Right lobe of liver (tissue), 6 donors: ENCODE measurements at regions not wholly inside any gene's neighbourhood (a gene's known extent, or its start where the extent isn't known, plus 50 kb on each side); places are given as distances from the start of the nearest gene placed in this dataset.

Experiments
- ATAC-seq, 4 donors: fragments of 200-7000 bp; cut with Tn5 transposase; one replicate each; pipeline ENCODE4 v1.9.1; 2020; ENCODE audit warnings: mild to moderate bottlenecking in 4 of 4, moderate library complexity in 4 of 4
- DNase-seq, 3 donors: peaks; one replicate each; pipeline ENCODE4 v3.0.0-alpha.2; 2020
- H3K27ac ChIP-seq, 3 donors: fragments of 200-600 bp; one replicate each; pipeline ENCODE4 v1.8.0; 2022
- H3K27me3 ChIP-seq, 2 donors: fragments of 200-600 bp; one replicate each; pipeline ENCODE4 v1.8.0; 2022
- H3K36me3 ChIP-seq, 4 donors: fragments of 200-600 bp; sonication (generic) in 1 of 4; one replicate each; pipeline versions ENCODE4 v1.5.1 to v1.8.0; 2017 to 2022; ENCODE audit warnings: control low read depth in 1 of 4
- H3K4me1 ChIP-seq, 4 donors: fragments of 200-600 bp; sonication (generic) in 1 of 4; one replicate each; pipeline versions ENCODE4 v1.5.1 to v1.8.0; 2017 to 2022; ENCODE audit warnings: control low read depth in 1 of 4
- H3K4me3 ChIP-seq, 3 donors: fragments of 200-600 bp; one replicate each; pipeline ENCODE4 v1.8.0; 2022
- H3K9me3 ChIP-seq, 4 donors: fragments of 200-600 bp; sonication (generic) in 1 of 4; one replicate each; pipeline versions ENCODE4 v1.5.1 to v1.8.0; 2017 to 2022; ENCODE audit warnings: control low read depth in 1 of 4
- CTCF ChIP-seq, 4 donors: fragments of 200-600 bp in 3 of 4; fragments of 450-650 bp in 1 of 4; IDR thresholded peaks; one replicate each; pipeline versions ENCODE4 v1.5.1 to v1.8.0; 2016 to 2022; ENCODE audit warnings: antibody characterized with exemption in 4 of 4, mild to moderate bottlenecking in 2 of 4
- POLR2A ChIP-seq: fragments of 450-650 bp; IDR thresholded peaks from one replicate; pipeline ENCODE4 v1.6.1; 2017; ENCODE audit warnings: antibody characterized with exemption, mild to moderate bottlenecking
- WGBS: methylation state at CpG from one replicate; pipeline ENCODE4 v1.1.6; 2018; ENCODE audit warnings: low coverage, low lambda C conversion rate; ENCODE audit not compliant: insufficient coverage; ENCODE audit errors: missing lambda C conversion rate; 5-methylcytosine and 5-hydroxymethylcytosine counted together
- intact Hi-C, 2 donors: fragments of 100-400 bp; cut with DNase I; formaldehyde crosslinking; loops; one replicate each; pipeline versions ENCODE4 v1.11.2 to v1.14.1; 2022
- donor health status: DM: no; HTN: yes; CAD: no.
- donor health status: DM: no; HTN: no; CAD: no.
- donor health status: DM: no; HTN: no; CAD: no.
- donor health status: DM: no; HTN: yes; CAD: no.
- donor health status: DM: no; HTN: yes; CAD: no.

- 55% methylated on average over 12 of the region's 18 CpGs for WGBS
- Histone ChIP-seq H3K27me3 (no peaks in the 10 kb centered on the region), H3K36me3 (no peaks in the 10 kb centered on the region), H3K27ac (no peak overlapping the region), H3K4me3 (no peak overlapping the region), H3K4me1 (no peaks in the 10 kb centered on the region), H3K9me3 (no peaks in the 10 kb centered on the region)
- DNase-seq (no peak), ATAC-seq (no peak)
- TF ChIP-seq POLR2A: no peak
- no peak for TF ChIP-seq CTCF (IDR thresholded peaks at IDR 0.05)
- intact Hi-C loops: loop anchor here in 1 of 2 donors (10.0 kb wide), 1 partner anchor 120 kb away; no protein-coding TSS in a partner anchor
Measured at GRCh38 chr18:76144844-76145243, 350.2 kb downstream of the ZNF516 start.

- no peak for DNase-seq
- Histone ChIP-seq H3K27me3 (no peaks in the 10 kb centered on the region), H3K4me3 (no peak overlapping the region), H3K9me3 (no peaks in the 10 kb centered on the region), H3K27ac (no peak overlapping the region), H3K36me3 (no peaks in the 10 kb centered on the region), H3K4me1 (no peaks in the 10 kb centered on the region)
- WGBS: 59% methylated on average over 2 of the region's 2 CpGs
- ATAC-seq: no peak
- intact Hi-C loops: loop anchor here in 1 of 2 donors (10.0 kb wide), 1 partner anchor 118 kb away; no protein-coding TSS in a partner anchor
- TF ChIP-seq CTCF (IDR thresholded peaks at IDR 0.05): no peak
Measured at GRCh38 chr18:76142611-76143010, 352.4 kb downstream of the ZNF516 start.

GRCh38 chr18:76139844-76140243, 355.2 kb downstream of the ZNF516 start:
- Histone ChIP-seq H3K27ac (no peak overlapping the region), H3K36me3 (no peaks in the 10 kb centered on the region), H3K4me1 (no peaks in the 10 kb centered on the region), H3K9me3 (no peaks in the 10 kb centered on the region), H3K4me3 (no peak overlapping the region), H3K27me3 (no peaks in the 10 kb centered on the region)
- WGBS: no CpG with 5 or more reads among the region's 1 CpG
- DNase-seq (no peak), ATAC-seq (no peak)
- TF ChIP-seq POLR2A (no peak), CTCF (IDR thresholded peaks at IDR 0.05) (no peak)
- intact Hi-C loops: loop anchor here in 1 of 2 donors (10.0 kb wide), 1 partner anchor 115 kb away; no protein-coding TSS in a partner anchor

- intact Hi-C loops: no loop called here
- H3K27me3 ChIP-seq: no peaks in the 10 kb centered on the region
- H3K36me3 ChIP-seq: no peaks in the 10 kb centered on the region
- no peaks in the 10 kb centered on the region for H3K4me1 ChIP-seq
- no peak for TF ChIP-seq POLR2A
- no peak overlapping the region for H3K27ac ChIP-seq
- DNase-seq (no peak), ATAC-seq (no peak)
- WGBS: 78% methylated on average over 6 of the region's 6 CpGs
- no peak overlapping the region for H3K4me3 ChIP-seq
- no peaks in the 10 kb centered on the region for H3K9me3 ChIP-seq
Measured at GRCh38 chr18:76137216-76137615, 357.8 kb downstream of the ZNF516 start.

DNA sequence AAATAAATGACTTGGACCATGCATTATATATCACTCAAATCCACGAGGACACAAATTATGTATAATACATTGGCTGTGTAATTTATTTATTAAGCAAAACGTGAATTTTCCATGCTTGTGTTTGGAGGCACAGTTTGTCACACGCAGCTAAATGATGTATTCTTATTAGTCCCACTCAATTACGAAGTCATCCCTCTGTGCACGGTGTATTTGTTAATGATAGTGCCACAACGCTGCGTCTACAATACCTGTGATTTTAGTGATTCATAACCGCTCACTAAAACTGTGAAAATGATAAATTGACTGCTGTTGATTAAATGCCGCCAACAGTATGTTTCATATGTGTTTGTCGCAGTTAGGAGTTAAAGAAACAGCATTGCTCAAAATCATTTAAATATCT, 358.3 kb downstream of the ZNF516 start:
- intact Hi-C loops: no loop called here
- Histone ChIP-seq H3K36me3 (no peaks in the 10 kb centered on the region), H3K4me1 (no peaks in the 10 kb centered on the region), H3K27me3 (no peaks in the 10 kb centered on the region), H3K27ac (no peak overlapping the region), H3K9me3 (no peaks in the 10 kb centered on the region), H3K4me3 (no peak overlapping the region)
- DNase-seq (no peak), ATAC-seq (no peak)
- no peak for TF ChIP-seq POLR2A
- no peak for TF ChIP-seq CTCF (IDR thresholded peaks at IDR 0.05)
- 66% methylated on average over 10 of the region's 10 CpGs for WGBS
